ACC112 (cell line): ENCODE measurements at regions not wholly inside any gene's neighbourhood (a gene's known extent, or its start where the extent isn't known, plus 50 kb on each side); places are given as distances from the start of the nearest gene placed in this dataset.

Source experiments
- H2AFZ ChIP-seq: fragments of 200-600 bp; sonication (generic); one replicate; pipeline ENCODE4 v1.6.0; 2017; ENCODE audit warnings: antibody characterized with exemption, low read length; ENCODE audit not compliant: unreplicated experiment
- H3K27ac ChIP-seq: fragments of 200-600 bp; sonication (generic); 2 replicates; pipeline ENCODE4 v1.5.1; 2014; ENCODE audit warnings: low read depth, mild to moderate bottlenecking, antibody characterized with exemption, low read length, moderate library complexity
- H3K27me3 ChIP-seq: fragments of 200-600 bp; sonication (generic); 2 replicates; pipeline ENCODE4 v1.6.1; 2014; ENCODE audit warnings: mild to moderate bottlenecking, antibody characterized with exemption, low read length, moderate library complexity, mixed read lengths; ENCODE audit not compliant: insufficient read depth
- H3K36me3 ChIP-seq: fragments of 200-600 bp; sonication (generic); 2 replicates; pipeline ENCODE4 v1.6.1; 2016; ENCODE audit warnings: mild to moderate bottlenecking, antibody characterized with exemption, low read length, moderate library complexity, mixed read lengths; ENCODE audit not compliant: insufficient read depth
- H3K4me1 ChIP-seq: fragments of 200-600 bp; sonication (generic); one replicate; pipeline ENCODE4 v1.6.1; 2016; ENCODE audit warnings: low read length, mixed read lengths; ENCODE audit not compliant: insufficient read depth, unreplicated experiment, control insufficient read depth
- H3K4me3 ChIP-seq: fragments of 200-600 bp; sonication (generic); 2 replicates; pipeline ENCODE4 v1.5.1; 2014; ENCODE audit warnings: mild to moderate bottlenecking, low read depth, low read length
- H3K79me2 ChIP-seq: fragments of 200-600 bp; sonication (generic); one replicate; pipeline ENCODE4 v1.6.0; 2016; ENCODE audit warnings: low read length; ENCODE audit not compliant: control insufficient read depth, unreplicated experiment, insufficient read depth

DNA sequence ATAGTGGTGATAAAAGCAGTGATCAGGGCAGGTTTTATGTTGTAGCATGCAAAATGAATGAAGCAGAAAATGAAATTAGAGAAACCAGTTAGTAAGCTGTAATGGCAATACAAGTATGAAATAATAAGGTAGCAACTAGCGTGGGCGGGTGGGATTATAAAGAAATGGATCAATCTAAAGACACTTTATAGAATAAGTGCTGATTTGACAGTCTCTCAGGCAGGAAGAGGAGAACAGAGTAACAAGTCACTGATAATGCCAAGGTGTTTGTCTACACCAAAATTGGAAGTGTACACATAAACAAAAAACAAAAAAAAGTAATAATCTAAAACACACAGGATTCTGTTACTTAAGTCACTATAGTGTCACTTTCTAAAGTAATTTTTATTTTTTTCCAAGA, 51.0 kb upstream of the PCBP1 start:
- Histone ChIP-seq H3K79me2 (no peaks in the 10 kb centered on the region), H3K27ac (no peak overlapping the region), H3K27me3 (no peaks in the 10 kb centered on the region), H3K4me3 (no peak overlapping the region), H3K4me1 (peaks cover 10% of the 10 kb centered on the region), H3K36me3 (no peaks in the 10 kb centered on the region), H2AFZ (no peak overlapping the region)

- Histone ChIP-seq H2AFZ (no peak overlapping the region), H3K4me1 (peaks cover 11% of the 10 kb centered on the region)
Observed at GRCh38 chr2:70035344-70035844, 51.9 kb upstream of the PCBP1 start.

GRCh38 chr2:70030724-70031420, 56.4 kb upstream of the PCBP1 start:
- Histone ChIP-seq H3K4me1 (peaks cover 23% of the 10 kb centered on the region), H3K27ac (no peak overlapping the region), H2AFZ (no peak overlapping the region), H3K4me3 (no peak overlapping the region), H3K36me3 (no peaks in the 10 kb centered on the region), H3K27me3 (no peaks in the 10 kb centered on the region), H3K79me2 (no peaks in the 10 kb centered on the region)

More at GRCh38 chr2:70035344-70035844, 51.9 kb upstream of the PCBP1 start:
- Histone ChIP-seq H3K27me3 (no peaks in the 10 kb centered on the region), H3K79me2 (no peaks in the 10 kb centered on the region), H3K36me3 (no peaks in the 10 kb centered on the region), H3K27ac (no peak overlapping the region), H3K4me3 (no peak overlapping the region)

DNA sequence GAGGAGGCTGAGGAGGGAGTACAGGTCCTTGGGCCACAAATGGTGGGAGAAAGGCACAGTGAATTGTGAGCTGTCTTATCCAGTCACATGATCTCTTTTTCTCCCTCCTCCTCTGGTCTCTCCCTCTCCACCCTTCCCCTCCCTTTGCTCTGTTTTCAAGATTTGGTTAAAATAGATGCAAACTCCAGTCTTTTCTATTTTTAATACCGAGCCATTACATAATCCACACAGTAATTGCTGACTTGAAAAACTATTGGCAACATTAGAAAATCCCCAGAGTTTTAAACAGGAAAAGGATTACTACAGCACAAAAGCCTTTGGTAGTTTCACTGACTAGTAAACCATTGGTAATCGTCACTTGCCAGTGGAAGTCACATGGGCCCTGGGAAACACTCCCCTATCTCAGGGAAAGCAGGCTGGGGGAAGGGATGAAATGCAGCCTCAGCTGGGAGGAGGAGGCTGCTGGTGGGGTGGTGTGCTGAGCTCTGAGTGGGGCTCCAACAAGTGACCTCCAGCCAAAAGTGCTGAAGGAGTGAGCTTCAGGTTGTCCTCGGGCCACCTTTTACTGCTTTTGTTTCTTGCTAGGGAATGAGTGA, 57.4 kb upstream of the PCBP1 start:
- Histone ChIP-seq H2AFZ (no peak overlapping the region), H3K4me1 (peaks cover 17% of the 10 kb centered on the region), H3K79me2 (no peaks in the 10 kb centered on the region), H3K27me3 (no peaks in the 10 kb centered on the region), H3K36me3 (no peaks in the 10 kb centered on the region), H3K4me3 (no peak overlapping the region), H3K27ac (peak overlapping the region; percentile 42; the same call in 1 of the 2 replicates)

DNA sequence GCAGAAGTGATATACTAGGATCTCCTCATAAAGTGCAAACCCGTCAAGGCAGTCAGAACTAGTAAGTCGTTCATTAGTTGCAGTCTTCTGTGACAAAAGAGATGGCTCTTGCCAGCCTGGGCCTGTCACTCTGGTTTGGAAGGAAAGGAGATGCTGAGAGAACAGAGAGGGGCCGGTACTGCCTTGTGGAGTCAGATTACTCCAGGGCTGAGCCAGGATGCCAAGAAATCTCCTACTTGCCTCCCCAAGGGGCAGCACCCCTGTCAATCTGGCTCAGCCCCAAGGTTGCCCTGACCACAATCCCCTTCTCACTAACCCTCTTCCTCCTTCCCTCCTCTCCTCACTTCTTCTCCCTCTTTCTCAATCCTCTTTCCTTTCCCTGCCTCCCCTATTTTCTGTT, 62.9 kb upstream of the ASPRV1 start:
- H3K79me2 ChIP-seq, result no peaks in the 10 kb centered on the region
- no peak overlapping the region for H3K27ac ChIP-seq
- no peaks in the 10 kb centered on the region for H3K36me3 ChIP-seq
- no peaks in the 10 kb centered on the region for H3K27me3 ChIP-seq
- H2AFZ ChIP-seq, result no peak overlapping the region
- peaks cover 2% of the 10 kb centered on the region for H3K4me1 ChIP-seq
- no peak overlapping the region for H3K4me3 ChIP-seq

GRCh38 chr2:70019096-70019495, 57.7 kb upstream of the ASPRV1 start:
- H3K79me2 ChIP-seq, result no peaks in the 10 kb centered on the region
- H2AFZ ChIP-seq, result no peak overlapping the region
- H3K36me3 ChIP-seq, result no peaks in the 10 kb centered on the region
- H3K4me3 ChIP-seq, result no peak overlapping the region
- no peaks in the 10 kb centered on the region for H3K4me1 ChIP-seq
- no peak overlapping the region for H3K27ac ChIP-seq
- no peaks in the 10 kb centered on the region for H3K27me3 ChIP-seq

DNA sequence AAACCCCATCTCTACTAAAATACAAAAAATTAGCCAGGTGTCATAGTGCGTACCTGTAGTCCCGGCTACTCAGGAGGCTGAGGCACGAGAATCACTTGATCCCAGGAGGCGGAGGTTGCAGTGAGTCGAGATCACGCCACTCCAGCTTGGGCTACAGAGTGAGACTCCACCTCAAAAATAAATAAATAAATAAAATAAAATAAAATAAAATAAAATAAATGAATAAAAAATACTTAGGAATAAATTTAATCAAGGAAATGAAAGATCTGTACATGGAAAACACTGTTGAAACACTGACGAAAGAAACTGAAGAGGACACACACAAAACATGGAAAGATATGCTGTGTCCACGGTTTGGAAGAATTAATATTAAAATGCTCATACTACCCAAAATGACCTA, 56.5 kb upstream of the ASPRV1 start:
- Histone ChIP-seq H3K4me1 (no peaks in the 10 kb centered on the region), H3K27me3 (no peaks in the 10 kb centered on the region), H3K36me3 (no peaks in the 10 kb centered on the region), H3K79me2 (no peaks in the 10 kb centered on the region), H3K4me3 (no peak overlapping the region), H3K27ac (no peak overlapping the region), H2AFZ (no peak overlapping the region)

DNA sequence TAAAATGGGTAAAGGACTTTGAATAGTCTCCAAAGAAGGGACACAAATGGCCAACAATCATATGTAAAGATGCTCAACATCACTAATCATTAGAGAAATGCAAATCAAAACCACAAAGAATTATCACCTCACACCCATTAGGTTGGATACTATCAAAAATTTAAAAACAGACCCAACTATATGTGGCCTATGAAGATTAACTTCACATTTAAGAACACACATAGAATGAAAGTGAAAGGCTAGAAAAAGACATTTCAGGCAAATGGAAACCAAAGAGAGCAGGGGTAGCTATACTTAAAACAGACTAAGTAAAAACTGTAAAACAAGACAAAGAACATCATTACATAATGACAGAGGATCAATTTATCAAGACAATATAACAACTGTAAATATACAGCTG, 53.5 kb upstream of the ASPRV1 start:
- no peak overlapping the region for H3K27ac ChIP-seq
- no peaks in the 10 kb centered on the region for H3K36me3 ChIP-seq
- H3K79me2 ChIP-seq, result no peaks in the 10 kb centered on the region
- no peak overlapping the region for H3K4me3 ChIP-seq
- no peaks in the 10 kb centered on the region for H3K4me1 ChIP-seq
- H2AFZ ChIP-seq, result no peak overlapping the region
- no peaks in the 10 kb centered on the region for H3K27me3 ChIP-seq

GRCh38 chr2:70012887-70013286, 51.5 kb upstream of the ASPRV1 start:
- H3K4me1 ChIP-seq, result no peaks in the 10 kb centered on the region
- H3K27me3 ChIP-seq, result no peaks in the 10 kb centered on the region
- H3K4me3 ChIP-seq, result no peak overlapping the region
- H3K36me3 ChIP-seq, result no peaks in the 10 kb centered on the region
- no peak overlapping the region for H2AFZ ChIP-seq
- no peaks in the 10 kb centered on the region for H3K79me2 ChIP-seq
- no peak overlapping the region for H3K27ac ChIP-seq

GRCh38 chr2:70011786-70012185, 50.4 kb upstream of the ASPRV1 start:
- Histone ChIP-seq H2AFZ (no peak overlapping the region), H3K4me1 (no peaks in the 10 kb centered on the region), H3K27ac (no peak overlapping the region), H3K27me3 (no peaks in the 10 kb centered on the region), H3K36me3 (no peaks in the 10 kb centered on the region), H3K79me2 (no peaks in the 10 kb centered on the region), H3K4me3 (no peak overlapping the region)

- Histone ChIP-seq H3K36me3 (no peaks in the 10 kb centered on the region), H3K4me3 (no peak overlapping the region), H3K27me3 (no peaks in the 10 kb centered on the region), H2AFZ (no peak overlapping the region), H3K4me1 (no peaks in the 10 kb centered on the region), H3K27ac (no peak overlapping the region), H3K79me2 (no peaks in the 10 kb centered on the region)
Observed at GRCh38 chr2:70011335-70011734, 49.9 kb upstream of the ASPRV1 start.
